SK-N-SH (cell line): ENCODE measurements at regions not wholly inside any gene's neighbourhood (a gene's known extent, or its start where the extent isn't known, plus 50 kb on each side); places are given as distances from the start of the nearest gene placed in this dataset.

Experiments
- CTCF ChIA-PET: fragments of 300-600, 350-600 bp; formaldehyde crosslinking; extraction: SDS; loops from one replicate; lab custom pipeline; 2021; lab: Yijun Ruan, JAX
- POLR2A ChIA-PET: fragments of 350-600 bp; sonication (Branson Sonifier 250); formaldehyde crosslinking; extraction: SDS; loops from one replicate; lab custom pipeline; 2020; ENCODE audit warnings: antibody characterized with exemption, inconsistent platforms; lab: Yijun Ruan, JAX
- DNase-seq: peaks from one replicate; pipeline ENCODE4 v3.0.0; 2012
- H2AFZ ChIP-seq: fragments of 200-600 bp; sonication (generic); 2 replicates; pipeline ENCODE4 v1.8.1; 2016; ENCODE audit warnings: antibody characterized with exemption, mild to moderate bottlenecking, low read depth
- H3F3A ChIP-seq: fragments of 200-600 bp; sonication (generic); replicated peaks from 2 replicates; pipeline ENCODE3; 2016; ENCODE audit warnings: antibody characterized with exemption, mild to moderate bottlenecking; ENCODE audit not compliant: insufficient read depth
- H3K27ac ChIP-seq, 2 experiments: fragments of 200-500 bp in 1 of 2; fragments of 200-600 bp in 1 of 2; sonication (Bioruptor generic) in 1 of 2; sonication (generic), shearing (Covaris generic) in 1 of 2; 2 replicates each; pipeline versions ENCODE4 v1.5.1 to v1.6.1; 2014 to 2016; ENCODE audit warnings: low read depth in 2 of 2, inconsistent platforms in 1 of 2, low read length in 1 of 2, mild to moderate bottlenecking in 1 of 2, mixed read lengths in 1 of 2
- H3K27me3 ChIP-seq: fragments of 200-600 bp; sonication (generic), shearing (Covaris generic); 2 replicates; pipeline ENCODE4 v1.6.1; 2016; ENCODE audit warnings: mixed run types; ENCODE audit not compliant: insufficient read depth
- H3K36me3 ChIP-seq, 2 experiments: fragments of 200-500 bp in 1 of 2; fragments of 200-600 bp in 1 of 2; sonication (Bioruptor generic) in 1 of 2; sonication (generic) in 1 of 2; replicated peaks in 1 of 2; 2 replicates each; pipeline versions ENCODE3 to v1.5.1; 2014 to 2016; ENCODE audit warnings: low read length in 1 of 2, mild to moderate bottlenecking in 1 of 2; ENCODE audit not compliant: insufficient read depth in 2 of 2, control insufficient read depth in 1 of 2
- H3K4me1 ChIP-seq, 2 experiments: fragments of 200-500 bp in 1 of 2; fragments of 200-600 bp in 1 of 2; sonication (Bioruptor generic) in 1 of 2; sonication (generic), shearing (Covaris generic) in 1 of 2; 2 replicates each; pipeline versions ENCODE4 v1.5.1 to v1.6.1; 2014 to 2016; ENCODE audit warnings: low read depth in 1 of 2, low read length in 1 of 2, mixed run types in 1 of 2; ENCODE audit not compliant: insufficient read depth in 2 of 2, control insufficient read depth in 1 of 2
- H3K4me2 ChIP-seq: fragments of 200-600 bp; sonication (generic), shearing (Covaris generic); 2 replicates; pipeline ENCODE4 v1.6.1; 2017; ENCODE audit warnings: mixed run types
- H3K4me3 ChIP-seq, 2 experiments: fragments of 200-500 bp in 1 of 2; fragments of 200-600 bp in 1 of 2; sonication (Bioruptor generic) in 1 of 2; sonication (generic), shearing (Covaris generic) in 1 of 2; 2 replicates each; pipeline versions ENCODE4 v1.5.1 to v1.8.1; 2014 to 2016; ENCODE audit warnings: low read depth in 2 of 2, inconsistent platforms in 1 of 2, low read length in 1 of 2, mild to moderate bottlenecking in 1 of 2, mixed read lengths in 1 of 2, moderate library complexity in 1 of 2
- H3K79me2 ChIP-seq: fragments of 200-600 bp; sonication (generic); 2 replicates; pipeline ENCODE4 v1.8.1; 2017; ENCODE audit warnings: mild to moderate bottlenecking; ENCODE audit not compliant: insufficient read depth
- H3K9ac ChIP-seq: fragments of 200-600 bp; sonication (generic); 2 replicates; pipeline ENCODE4 v1.6.1; 2017; ENCODE audit warnings: mixed run types
- H3K9me2 ChIP-seq: fragments of 200-600 bp; sonication (generic); 2 replicates; pipeline ENCODE4 v1.6.1; 2017; ENCODE audit warnings: mixed run types
- H3K9me3 ChIP-seq: fragments of 200-600 bp; sonication (generic); 2 replicates; pipeline ENCODE4 v1.6.1; 2017; ENCODE audit warnings: mixed run types, mild to moderate bottlenecking, moderate library complexity
- H4K20me1 ChIP-seq: fragments of 200-600 bp; sonication (generic); 2 replicates; pipeline ENCODE4 v1.6.1; 2017; ENCODE audit warnings: mild to moderate bottlenecking, mixed run types; ENCODE audit not compliant: insufficient read depth
- CHD2 ChIP-seq: fragments of 150-350 bp; IDR thresholded peaks from 2 replicates; pipeline ENCODE4 v1.6.1; 2018; ENCODE audit warnings: low read length; ENCODE audit not compliant: partially characterized antibody
- EP300 ChIP-seq, 2 experiments: IDR thresholded peaks; 2 replicates each; pipeline versions ENCODE4 v1.4.0 to v1.6.1; 2012; ENCODE audit warnings: borderline replicate concordance in 1 of 2, low read depth in 1 of 2, low read length in 1 of 2
- EZH2phosphoT487 ChIP-seq: fragments of 200-600 bp; sonication (generic); IDR thresholded peaks from 2 replicates; pipeline ENCODE4 v1.6.1; 2017; ENCODE audit warnings: low read depth, mixed run types, mild to moderate bottlenecking, antibody characterized with exemption, moderate library complexity, borderline replicate concordance
- FOXM1 ChIP-seq: IDR thresholded peaks from 2 replicates; pipeline ENCODE4 v1.4.0; 2012; ENCODE audit warnings: low read depth, mild to moderate bottlenecking
- GATA2 ChIP-seq: sonication (generic); formaldehyde crosslinking; IDR thresholded peaks from 2 replicates; pipeline ENCODE4 v1.5.0; 2020; ENCODE audit warnings: mild to moderate bottlenecking, missing genetic modification reagents
- IRF3 ChIP-seq: fragments of 150-350 bp; IDR thresholded peaks from 2 replicates; pipeline ENCODE4 v1.6.1; 2016; ENCODE audit warnings: mild to moderate bottlenecking, low read depth, low read length
- MAX ChIP-seq: IDR thresholded peaks from 2 replicates; pipeline ENCODE4 v1.4.0; 2012; ENCODE audit warnings: low read depth
- MXI1 ChIP-seq: IDR thresholded peaks from 2 replicates; pipeline ENCODE4 v1.6.1; 2012; ENCODE audit warnings: mild to moderate bottlenecking, low read depth, low read length, improper control_type of control experiment
- POLR2AphosphoS5 ChIP-seq: IDR thresholded peaks from 2 replicates; pipeline ENCODE4 v1.6.1; 2012; ENCODE audit warnings: low read depth, low read length
- RCOR1 ChIP-seq: fragments of 150-350 bp; IDR thresholded peaks from 2 replicates; pipeline ENCODE4 v1.6.1; 2017; ENCODE audit warnings: antibody characterized with exemption, low read length
- SMC3 ChIP-seq: IDR thresholded peaks from 2 replicates; pipeline ENCODE4 v1.6.1; 2012; ENCODE audit warnings: low read depth, low read length, improper control_type of control experiment
- TAF1 ChIP-seq: IDR thresholded peaks from 2 replicates; pipeline ENCODE4 v1.6.1; 2012; ENCODE audit warnings: low read depth, mild to moderate bottlenecking, low read length, moderate library complexity, borderline replicate concordance
- WGBS: methylation state at CpG from one replicate; pipeline ENCODE4 v1.1.6; 2017; ENCODE audit warnings: low lambda C conversion rate; 5-methylcytosine and 5-hydroxymethylcytosine counted together
- TF ChIP-seq, protein P1 (sequence below): IDR thresholded peaks from 2 replicates; pipeline ENCODE4 v1.4.0; 2012; ENCODE audit warnings: low read depth, borderline replicate concordance

- Histone ChIP-seq H3K9ac (no peak overlapping the region), H2AFZ (no peak overlapping the region), H3K9me3 (no peaks in the 10 kb centered on the region), H3K4me1 (peaks cover 12 to 13% of the 10 kb centered on the region in 2 experiments; a peak in 2 of 4 replicates), H3K4me2 (no peak overlapping the region), H3K79me2 (no peaks in the 10 kb centered on the region), H3K27me3 (no peaks in the 10 kb centered on the region), H3F3A (peaks cover 4% of the 10 kb centered on the region), H3K36me3 (no peaks in the 10 kb centered on the region), H3K27ac (no peak overlapping the region), H3K4me3 (no peak overlapping the region), H4K20me1 (no peaks in the 10 kb centered on the region), H3K9me2 (no peaks in the 10 kb centered on the region)
- DNase-seq = no peak
- ChIA-PET CTCF (no interaction called here), POLR2A (no interaction called here)
- TF ChIP-seq EZH2phosphoT487 (no peak), MXI1 (no peak), TAF1 (no peak), FOXM1 (no peak), MAX (no peak), POLR2AphosphoS5 (no peak), SMC3 (no peak)
- TF ChIP-seq, protein P1, sequence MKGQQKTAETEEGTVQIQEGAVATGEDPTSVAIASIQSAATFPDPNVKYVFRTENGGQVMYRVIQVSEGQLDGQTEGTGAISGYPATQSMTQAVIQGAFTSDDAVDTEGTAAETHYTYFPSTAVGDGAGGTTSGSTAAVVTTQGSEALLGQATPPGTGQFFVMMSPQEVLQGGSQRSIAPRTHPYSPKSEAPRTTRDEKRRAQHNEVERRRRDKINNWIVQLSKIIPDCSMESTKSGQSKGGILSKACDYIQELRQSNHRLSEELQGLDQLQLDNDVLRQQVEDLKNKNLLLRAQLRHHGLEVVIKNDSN = no peak
- 81% methylated on average over 4 of the region's 4 CpGs for WGBS
These were observed 299.6 kb upstream of the NCAM1 start for GRCh38 chr11:112661571-112661970.

- no peak overlapping the region for H3K4me2 ChIP-seq
- H3K9ac ChIP-seq = no peak overlapping the region
- no peaks in the 10 kb centered on the region for H3K9me2 ChIP-seq
- H3K27ac ChIP-seq = peak overlapping the region in 1 of 2 experiments; percentile 4; a peak in 1 of 4 replicates
- WGBS = 76% methylated on average over 2 of the region's 2 CpGs
- no peaks in the 10 kb centered on the region for H3F3A ChIP-seq
- H3K79me2 ChIP-seq = no peaks in the 10 kb centered on the region
- TF ChIP-seq EP300 (IDR thresholded peaks at IDR 0.05; ENCODE audit: borderline replicate concordance in 1 of 2, low read depth in 1 of 2, low read length in 1 of 2) (peak in 1 of 2 experiments; percentile 45; a peak in 1 of 4 replicates), SMC3 (no peak), GATA2 (CRISPR knock-in tag) (peak; percentile 53), RCOR1 (0 out of 2 replicates have a peak, but pooled peaks have one; percentile 25), CHD2 (no peak), IRF3 (no peak)
- TF ChIP-seq, all 33 proteins: peak for 3
- Histone ChIP-seq H3K4me3 (no peak overlapping the region), H3K9me3 (no peaks in the 10 kb centered on the region), H2AFZ (no peak overlapping the region), H3K27me3 (no peaks in the 10 kb centered on the region), H3K4me1 (peaks cover 3 to 12% of the 10 kb centered on the region in 2 experiments; a peak in 2 of 4 replicates), H3K36me3 (no peaks in the 10 kb centered on the region), H4K20me1 (no peaks in the 10 kb centered on the region)
- POLR2A ChIA-PET = no interaction called here
- peak; percentile 34 for DNase-seq
- CTCF ChIA-PET = interaction anchor here (1.0 kb wide), 1 partner anchor 175 kb away, joined by 4 read pairs; no protein-coding TSS in a partner anchor
These were observed 298.7 kb upstream of the NCAM1 start for GRCh38 chr11:112662554-112662953.
